ENCODE measurements at regions not wholly inside any gene's neighbourhood (a gene's known extent, or its start where the extent isn't known, plus 50 kb on each side); places are given as distances from the start of the nearest gene placed in this dataset.

DNA sequence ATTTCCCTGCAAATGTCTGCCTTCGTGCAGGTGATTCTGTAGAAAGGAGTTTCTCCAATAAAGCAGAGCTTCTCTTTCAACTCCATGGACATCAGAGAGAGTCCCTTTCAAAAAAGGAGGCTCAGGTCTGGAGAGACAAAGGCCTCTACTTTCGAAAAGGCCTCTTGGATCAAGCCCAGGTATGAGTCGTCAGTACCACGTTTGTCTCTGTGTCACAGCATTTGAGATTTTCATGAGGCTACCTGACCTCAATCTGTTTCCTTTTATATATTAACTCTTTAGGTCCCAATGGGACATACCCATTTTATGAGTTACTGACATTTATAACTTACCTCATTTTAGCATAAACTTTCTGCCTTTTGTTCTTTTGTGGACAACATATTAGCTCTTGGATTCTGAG is 290.8 kb downstream of the RPAP3 start:
- H3K4me1 Mint-ChIP-seq, result peaks cover 7% of the 10 kb centered on the region
- H3K36me3 Mint-ChIP-seq, result no peaks in the 10 kb centered on the region
- no peak overlapping the region for H3K4me3 Mint-ChIP-seq
- ChIA-PET POLR2A (no interaction called here), CTCF (interaction anchor here (1.4 kb wide), 1 partner anchor 383 kb away, joined by 3 read pairs; no protein-coding TSS in a partner anchor)
- ATAC-seq, result no peak
- H3K27ac Mint-ChIP-seq, result no peak overlapping the region
- H3K27me3 Mint-ChIP-seq (ENCODE audit: low read depth), result no peaks in the 10 kb centered on the region
- peaks cover 8% of the 10 kb centered on the region for H3K9me3 Mint-ChIP-seq
- no peak for DNase-seq (ENCODE audit: low spot score)
- TF ChIP-seq RORB (CRISPR knock-in tag; IDR thresholded peaks at IDR 0.05), result no peak
- no peak for TF ChIP-seq ZNF416 (CRISPR knock-in tag; IDR thresholded peaks at IDR 0.05)
- TF ChIP-seq RELA (CRISPR knock-in tag; IDR thresholded peaks at IDR 0.05; ENCODE audit: borderline replicate concordance), result no peak
- TF ChIP-seq ZNF263 (CRISPR knock-in tag; IDR thresholded peaks at IDR 0.05; ENCODE audit: low read depth), result no peak
- TF ChIP-seq, protein P1, sequence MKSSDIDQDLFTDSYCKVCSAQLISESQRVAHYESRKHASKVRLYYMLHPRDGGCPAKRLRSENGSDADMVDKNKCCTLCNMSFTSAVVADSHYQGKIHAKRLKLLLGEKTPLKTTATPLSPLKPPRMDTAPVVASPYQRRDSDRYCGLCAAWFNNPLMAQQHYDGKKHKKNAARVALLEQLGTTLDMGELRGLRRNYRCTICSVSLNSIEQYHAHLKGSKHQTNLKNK (CRISPR knock-in tag; IDR thresholded peaks at IDR 0.05), result no peak
- TF ChIP-seq ZNF232 (CRISPR knock-in tag; IDR thresholded peaks at IDR 0.05), result no peak
- TF ChIP-seq FOXK1 (CRISPR knock-in tag; IDR thresholded peaks at IDR 0.05), result no peak
- TF ChIP-seq, protein P2, sequence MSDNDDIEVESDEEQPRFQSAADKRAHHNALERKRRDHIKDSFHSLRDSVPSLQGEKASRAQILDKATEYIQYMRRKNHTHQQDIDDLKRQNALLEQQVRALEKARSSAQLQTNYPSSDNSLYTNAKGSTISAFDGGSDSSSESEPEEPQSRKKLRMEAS (CRISPR knock-in tag; IDR thresholded peaks at IDR 0.05), result no peak
- TF ChIP-seq ETV6 (CRISPR knock-in tag; IDR thresholded peaks at IDR 0.05), result no peak
- TF ChIP-seq NR3C1 (CRISPR knock-in tag; conservative IDR thresholded peaks at IDR 0.05; ENCODE audit: low read depth), result no peak
- TF ChIP-seq, protein P3, sequence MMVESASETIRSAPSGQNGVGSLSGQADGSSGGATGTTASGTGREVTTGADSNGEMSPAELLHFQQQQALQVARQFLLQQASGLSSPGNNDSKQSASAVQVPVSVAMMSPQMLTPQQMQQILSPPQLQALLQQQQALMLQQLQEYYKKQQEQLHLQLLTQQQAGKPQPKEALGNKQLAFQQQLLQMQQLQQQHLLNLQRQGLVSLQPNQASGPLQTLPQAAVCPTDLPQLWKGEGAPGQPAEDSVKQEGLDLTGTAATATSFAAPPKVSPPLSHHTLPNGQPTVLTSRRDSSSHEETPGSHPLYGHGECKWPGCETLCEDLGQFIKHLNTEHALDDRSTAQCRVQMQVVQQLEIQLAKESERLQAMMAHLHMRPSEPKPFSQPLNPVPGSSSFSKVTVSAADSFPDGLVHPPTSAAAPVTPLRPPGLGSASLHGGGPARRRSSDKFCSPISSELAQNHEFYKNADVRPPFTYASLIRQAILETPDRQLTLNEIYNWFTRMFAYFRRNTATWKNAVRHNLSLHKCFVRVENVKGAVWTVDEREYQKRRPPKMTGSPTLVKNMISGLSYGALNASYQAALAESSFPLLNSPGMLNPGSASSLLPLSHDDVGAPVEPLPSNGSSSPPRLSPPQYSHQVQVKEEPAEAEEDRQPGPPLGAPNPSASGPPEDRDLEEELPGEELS (CRISPR knock-in tag; IDR thresholded peaks at IDR 0.05), result no peak
- TF ChIP-seq, protein P4, sequence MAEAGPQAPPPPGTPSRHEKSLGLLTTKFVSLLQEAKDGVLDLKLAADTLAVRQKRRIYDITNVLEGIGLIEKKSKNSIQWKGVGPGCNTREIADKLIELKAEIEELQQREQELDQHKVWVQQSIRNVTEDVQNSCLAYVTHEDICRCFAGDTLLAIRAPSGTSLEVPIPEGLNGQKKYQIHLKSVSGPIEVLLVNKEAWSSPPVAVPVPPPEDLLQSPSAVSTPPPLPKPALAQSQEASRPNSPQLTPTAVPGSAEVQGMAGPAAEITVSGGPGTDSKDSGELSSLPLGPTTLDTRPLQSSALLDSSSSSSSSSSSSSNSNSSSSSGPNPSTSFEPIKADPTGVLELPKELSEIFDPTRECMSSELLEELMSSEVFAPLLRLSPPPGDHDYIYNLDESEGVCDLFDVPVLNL (CRISPR knock-in tag; IDR thresholded peaks at IDR 0.05; ENCODE audit: borderline replicate concordance, low read depth), result no peak
- no peak for TF ChIP-seq ESRRA (CRISPR knock-in tag; IDR thresholded peaks at IDR 0.05; ENCODE audit: borderline replicate concordance)
- TF ChIP-seq, protein P5, sequence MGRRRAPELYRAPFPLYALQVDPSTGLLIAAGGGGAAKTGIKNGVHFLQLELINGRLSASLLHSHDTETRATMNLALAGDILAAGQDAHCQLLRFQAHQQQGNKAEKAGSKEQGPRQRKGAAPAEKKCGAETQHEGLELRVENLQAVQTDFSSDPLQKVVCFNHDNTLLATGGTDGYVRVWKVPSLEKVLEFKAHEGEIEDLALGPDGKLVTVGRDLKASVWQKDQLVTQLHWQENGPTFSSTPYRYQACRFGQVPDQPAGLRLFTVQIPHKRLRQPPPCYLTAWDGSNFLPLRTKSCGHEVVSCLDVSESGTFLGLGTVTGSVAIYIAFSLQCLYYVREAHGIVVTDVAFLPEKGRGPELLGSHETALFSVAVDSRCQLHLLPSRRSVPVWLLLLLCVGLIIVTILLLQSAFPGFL (CRISPR knock-in tag; IDR thresholded peaks at IDR 0.05; ENCODE audit: borderline replicate concordance), result no peak

DNA sequence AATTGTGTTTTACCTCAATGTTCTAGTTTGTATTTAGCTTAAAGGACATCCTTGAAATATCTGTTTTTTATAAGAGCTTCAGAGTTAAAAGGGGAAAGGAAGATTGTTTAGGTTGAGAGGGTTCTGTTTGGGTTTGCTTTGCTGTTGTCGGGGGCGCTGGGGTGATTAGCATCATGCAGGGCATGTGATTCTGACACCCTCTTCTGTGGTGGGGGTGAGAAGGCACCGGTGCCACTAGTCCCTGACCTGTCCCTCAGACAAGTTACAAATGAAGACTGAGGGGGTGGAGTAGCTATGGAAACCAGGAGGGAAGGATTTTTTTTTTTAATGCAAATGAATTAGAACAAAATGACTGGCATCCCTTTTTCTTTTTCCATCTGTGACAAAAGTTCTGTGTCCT is 291.3 kb downstream of the RPAP3 start:
- peaks cover 7% of the 10 kb centered on the region for H3K4me1 Mint-ChIP-seq
- peaks cover 8% of the 10 kb centered on the region for H3K9me3 Mint-ChIP-seq
- no peaks in the 10 kb centered on the region for H3K36me3 Mint-ChIP-seq
- no peak for DNase-seq (ENCODE audit: low spot score)
- no peak overlapping the region for H3K4me3 Mint-ChIP-seq
- CTCF ChIA-PET, result no interaction called here
- no peak for ATAC-seq
- H3K27ac Mint-ChIP-seq, result no peak overlapping the region
- H3K27me3 Mint-ChIP-seq (ENCODE audit: low read depth), result no peaks in the 10 kb centered on the region
- POLR2A ChIA-PET, result no interaction called here
- no peak for TF ChIP-seq PRRX2 (CRISPR knock-in tag; IDR thresholded peaks at IDR 0.05)
- no peak for TF ChIP-seq NR1H2 (CRISPR knock-in tag; IDR thresholded peaks at IDR 0.05)
- TF ChIP-seq, protein P6, sequence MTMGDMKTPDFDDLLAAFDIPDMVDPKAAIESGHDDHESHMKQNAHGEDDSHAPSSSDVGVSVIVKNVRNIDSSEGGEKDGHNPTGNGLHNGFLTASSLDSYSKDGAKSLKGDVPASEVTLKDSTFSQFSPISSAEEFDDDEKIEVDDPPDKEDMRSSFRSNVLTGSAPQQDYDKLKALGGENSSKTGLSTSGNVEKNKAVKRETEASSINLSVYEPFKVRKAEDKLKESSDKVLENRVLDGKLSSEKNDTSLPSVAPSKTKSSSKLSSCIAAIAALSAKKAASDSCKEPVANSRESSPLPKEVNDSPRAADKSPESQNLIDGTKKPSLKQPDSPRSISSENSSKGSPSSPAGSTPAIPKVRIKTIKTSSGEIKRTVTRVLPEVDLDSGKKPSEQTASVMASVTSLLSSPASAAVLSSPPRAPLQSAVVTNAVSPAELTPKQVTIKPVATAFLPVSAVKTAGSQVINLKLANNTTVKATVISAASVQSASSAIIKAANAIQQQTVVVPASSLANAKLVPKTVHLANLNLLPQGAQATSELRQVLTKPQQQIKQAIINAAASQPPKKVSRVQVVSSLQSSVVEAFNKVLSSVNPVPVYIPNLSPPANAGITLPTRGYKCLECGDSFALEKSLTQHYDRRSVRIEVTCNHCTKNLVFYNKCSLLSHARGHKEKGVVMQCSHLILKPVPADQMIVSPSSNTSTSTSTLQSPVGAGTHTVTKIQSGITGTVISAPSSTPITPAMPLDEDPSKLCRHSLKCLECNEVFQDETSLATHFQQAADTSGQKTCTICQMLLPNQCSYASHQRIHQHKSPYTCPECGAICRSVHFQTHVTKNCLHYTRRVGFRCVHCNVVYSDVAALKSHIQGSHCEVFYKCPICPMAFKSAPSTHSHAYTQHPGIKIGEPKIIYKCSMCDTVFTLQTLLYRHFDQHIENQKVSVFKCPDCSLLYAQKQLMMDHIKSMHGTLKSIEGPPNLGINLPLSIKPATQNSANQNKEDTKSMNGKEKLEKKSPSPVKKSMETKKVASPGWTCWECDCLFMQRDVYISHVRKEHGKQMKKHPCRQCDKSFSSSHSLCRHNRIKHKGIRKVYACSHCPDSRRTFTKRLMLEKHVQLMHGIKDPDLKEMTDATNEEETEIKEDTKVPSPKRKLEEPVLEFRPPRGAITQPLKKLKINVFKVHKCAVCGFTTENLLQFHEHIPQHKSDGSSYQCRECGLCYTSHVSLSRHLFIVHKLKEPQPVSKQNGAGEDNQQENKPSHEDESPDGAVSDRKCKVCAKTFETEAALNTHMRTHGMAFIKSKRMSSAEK (CRISPR knock-in tag; IDR thresholded peaks at IDR 0.05; ENCODE audit: borderline replicate concordance), result no peak
- TF ChIP-seq, protein P7, sequence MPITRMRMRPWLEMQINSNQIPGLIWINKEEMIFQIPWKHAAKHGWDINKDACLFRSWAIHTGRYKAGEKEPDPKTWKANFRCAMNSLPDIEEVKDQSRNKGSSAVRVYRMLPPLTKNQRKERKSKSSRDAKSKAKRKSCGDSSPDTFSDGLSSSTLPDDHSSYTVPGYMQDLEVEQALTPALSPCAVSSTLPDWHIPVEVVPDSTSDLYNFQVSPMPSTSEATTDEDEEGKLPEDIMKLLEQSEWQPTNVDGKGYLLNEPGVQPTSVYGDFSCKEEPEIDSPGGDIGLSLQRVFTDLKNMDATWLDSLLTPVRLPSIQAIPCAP (CRISPR knock-in tag; IDR thresholded peaks at IDR 0.05), result no peak
- TF ChIP-seq, protein P8, sequence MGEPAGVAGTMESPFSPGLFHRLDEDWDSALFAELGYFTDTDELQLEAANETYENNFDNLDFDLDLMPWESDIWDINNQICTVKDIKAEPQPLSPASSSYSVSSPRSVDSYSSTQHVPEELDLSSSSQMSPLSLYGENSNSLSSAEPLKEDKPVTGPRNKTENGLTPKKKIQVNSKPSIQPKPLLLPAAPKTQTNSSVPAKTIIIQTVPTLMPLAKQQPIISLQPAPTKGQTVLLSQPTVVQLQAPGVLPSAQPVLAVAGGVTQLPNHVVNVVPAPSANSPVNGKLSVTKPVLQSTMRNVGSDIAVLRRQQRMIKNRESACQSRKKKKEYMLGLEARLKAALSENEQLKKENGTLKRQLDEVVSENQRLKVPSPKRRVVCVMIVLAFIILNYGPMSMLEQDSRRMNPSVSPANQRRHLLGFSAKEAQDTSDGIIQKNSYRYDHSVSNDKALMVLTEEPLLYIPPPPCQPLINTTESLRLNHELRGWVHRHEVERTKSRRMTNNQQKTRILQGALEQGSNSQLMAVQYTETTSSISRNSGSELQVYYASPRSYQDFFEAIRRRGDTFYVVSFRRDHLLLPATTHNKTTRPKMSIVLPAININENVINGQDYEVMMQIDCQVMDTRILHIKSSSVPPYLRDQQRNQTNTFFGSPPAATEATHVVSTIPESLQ (CRISPR knock-in tag; IDR thresholded peaks at IDR 0.05), result no peak
- no peak for TF ChIP-seq GABPB1 (CRISPR knock-in tag; IDR thresholded peaks at IDR 0.05)

All from WTC11 (cell line).